Muscle of leg (tissue), 3 donors: ENCODE measurements at regions not wholly inside any gene's neighbourhood (a gene's known extent, or its start where the extent isn't known, plus 50 kb on each side); places are given as distances from the start of the nearest gene placed in this dataset.

Experiments
- DNase-seq: peaks from one replicate; pipeline ENCODE4 v3.0.0; 2013
- H3K27ac ChIP-seq: one replicate; pipeline ENCODE4 v1.5.1; 2013; ENCODE audit warnings: mild to moderate bottlenecking, low read length, control low read depth
- H3K27me3 ChIP-seq: one replicate; pipeline ENCODE4 v1.6.1; 2013; ENCODE audit warnings: low read length; ENCODE audit not compliant: control insufficient read depth, insufficient read depth
- H3K36me3 ChIP-seq: one replicate; pipeline ENCODE4 v1.6.1; 2013; ENCODE audit warnings: low read length; ENCODE audit not compliant: control insufficient read depth, insufficient read depth
- H3K4me1 ChIP-seq: one replicate; pipeline ENCODE4 v1.6.1; 2013; ENCODE audit warnings: low read length; ENCODE audit not compliant: control insufficient read depth, insufficient read depth
- H3K4me3 ChIP-seq: one replicate; pipeline ENCODE4 v1.5.1; 2013; ENCODE audit warnings: low read length, control low read depth
- H3K9me3 ChIP-seq: replicated peaks from 2 replicates; pipeline ENCODE4 v1.6.1; 2013; ENCODE audit warnings: low read depth, low read length; ENCODE audit not compliant: control insufficient read depth
- WGBS: methylation state at CpG from one replicate; pipeline ENCODE4 v1.1.5; 2013; ENCODE audit warnings: missing lambda C conversion rate; ENCODE audit not compliant: insufficient coverage; 5-methylcytosine and 5-hydroxymethylcytosine counted together

DNA sequence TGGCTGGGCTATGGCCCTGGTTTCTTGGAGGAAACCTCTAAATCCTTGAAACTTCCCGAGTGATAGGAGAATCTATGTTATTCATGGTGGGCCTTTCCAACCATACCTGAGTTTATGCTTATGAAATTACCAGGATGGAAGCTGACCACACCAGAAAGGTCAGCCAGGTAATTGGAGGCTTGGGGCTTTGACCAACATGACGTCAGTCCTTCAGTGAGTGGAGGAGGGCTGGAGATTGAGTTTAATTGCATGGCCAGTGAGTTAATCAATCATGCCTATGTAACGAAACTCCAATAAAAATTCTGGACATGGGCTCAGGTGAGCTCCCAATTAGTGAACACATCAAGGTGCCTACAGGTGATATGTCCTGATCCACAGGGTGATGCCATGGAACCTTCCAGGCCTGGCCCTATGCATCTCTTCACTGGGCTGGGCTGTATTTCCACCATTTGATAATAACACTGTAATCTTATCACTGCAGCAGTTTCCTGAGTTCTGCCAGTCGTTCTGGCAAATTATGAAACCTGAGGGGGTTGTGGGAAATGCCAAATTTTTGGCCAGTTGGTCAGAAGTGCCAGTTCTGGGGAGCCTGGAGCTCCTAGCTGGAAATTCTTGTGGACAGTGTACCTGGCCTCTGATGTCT, 106.5 kb downstream of the CDH26 start:
- Histone ChIP-seq H3K36me3 (no peaks in the 10 kb centered on the region), H3K27me3 (no peaks in the 10 kb centered on the region), H3K27ac (no peak overlapping the region), H3K9me3 (no peaks in the 10 kb centered on the region), H3K4me1 (peaks cover 40% of the 10 kb centered on the region), H3K4me3 (no peak overlapping the region)
- DNase-seq = no peak
- 94% methylated on average over 2 of the region's 4 CpGs for WGBS

DNA sequence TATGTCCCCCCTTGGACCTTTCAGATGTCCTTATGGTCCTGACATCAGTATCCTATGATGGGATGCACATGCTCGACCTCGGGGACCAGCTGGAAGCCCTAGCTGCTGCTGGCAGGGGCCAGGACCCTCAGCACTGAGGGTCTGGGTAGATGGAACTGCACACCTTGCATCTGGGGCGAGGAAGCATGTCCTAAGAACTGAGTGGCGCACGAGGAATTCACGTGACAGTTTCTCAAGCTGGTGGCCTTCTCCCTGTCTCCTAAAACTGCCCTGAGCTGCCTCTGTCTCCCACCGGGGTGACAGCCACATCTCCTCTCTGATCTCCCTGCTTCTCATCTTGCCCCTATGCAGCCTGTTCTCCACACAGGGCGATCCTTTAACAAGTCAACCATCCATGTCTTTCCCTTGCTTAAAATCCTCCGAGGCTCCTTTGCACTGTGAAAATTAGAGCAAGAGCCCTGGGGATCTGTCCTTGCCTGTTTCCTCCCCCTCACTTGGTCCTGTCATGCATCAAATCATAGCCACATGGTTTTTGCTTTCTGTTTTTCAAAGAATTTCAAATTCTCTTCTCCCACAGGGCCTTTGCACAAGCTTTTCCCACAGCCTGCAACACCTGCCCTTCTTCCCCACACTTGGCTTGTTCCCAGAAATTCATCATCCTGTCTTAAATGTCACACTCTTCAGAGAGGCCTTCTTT, 107.7 kb downstream of the CDH26 start:
- Histone ChIP-seq H3K4me1 (peaks cover 31% of the 10 kb centered on the region), H3K4me3 (no peak overlapping the region), H3K27me3 (no peaks in the 10 kb centered on the region), H3K36me3 (no peaks in the 10 kb centered on the region), H3K27ac (no peak overlapping the region), H3K9me3 (no peaks in the 10 kb centered on the region)
- WGBS = 93% methylated on average over 9 of the region's 9 CpGs
- no peak for DNase-seq

DNA sequence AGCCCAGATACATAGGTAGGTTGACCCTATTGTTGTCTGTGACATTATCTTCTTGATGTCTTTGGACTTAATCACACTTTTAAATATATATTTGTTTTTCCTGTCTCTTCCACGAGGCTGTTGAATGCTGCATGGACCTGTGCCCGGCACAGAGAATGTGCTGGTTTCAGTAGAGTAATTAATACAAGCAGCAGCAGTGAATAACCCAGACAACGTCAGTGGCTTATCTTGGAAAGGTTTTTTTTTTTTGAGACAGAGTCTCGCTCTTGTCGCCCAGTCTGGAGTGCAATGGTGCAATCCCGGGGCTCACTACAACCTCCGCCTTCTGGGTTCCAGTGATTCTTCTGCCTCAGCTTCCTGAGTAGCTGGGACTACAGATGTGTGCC, 108.2 kb downstream of the CDH26 start:
- WGBS = 79% methylated on average over 5 of the region's 7 CpGs
- H3K4me1 ChIP-seq = peaks cover 25% of the 10 kb centered on the region
- no peaks in the 10 kb centered on the region for H3K36me3 ChIP-seq
- H3K27me3 ChIP-seq = no peaks in the 10 kb centered on the region
- H3K9me3 ChIP-seq = no peaks in the 10 kb centered on the region
- DNase-seq = no peak
- H3K27ac ChIP-seq = no peak overlapping the region
- H3K4me3 ChIP-seq = no peak overlapping the region

DNA sequence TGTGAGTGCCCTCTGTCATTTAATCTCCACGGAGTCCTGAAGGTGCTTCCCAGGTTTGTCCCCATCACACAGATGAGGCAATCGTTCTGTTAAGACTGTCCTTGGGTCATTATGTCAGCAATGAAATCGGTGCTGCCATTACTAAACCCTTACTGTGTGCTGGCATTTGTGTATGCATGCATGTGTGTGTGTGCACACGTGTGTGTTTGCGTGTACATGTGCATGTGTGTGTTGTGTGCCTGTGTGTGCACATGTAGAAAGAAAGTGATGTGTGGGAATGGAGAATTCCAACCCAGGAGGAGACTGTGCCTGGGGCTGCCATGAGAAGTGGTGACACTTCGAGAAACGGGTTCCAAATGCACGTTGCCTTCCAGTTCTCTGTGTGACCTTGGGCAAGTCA, 110.3 kb downstream of the CDH26 start:
- H3K4me3 ChIP-seq = no peak overlapping the region
- H3K4me1 ChIP-seq = peaks cover 7% of the 10 kb centered on the region
- 88% methylated on average over 7 of the region's 8 CpGs for WGBS
- H3K9me3 ChIP-seq = no peaks in the 10 kb centered on the region
- no peaks in the 10 kb centered on the region for H3K36me3 ChIP-seq
- H3K27me3 ChIP-seq = no peaks in the 10 kb centered on the region
- H3K27ac ChIP-seq = no peak overlapping the region
- no peak for DNase-seq

DNA sequence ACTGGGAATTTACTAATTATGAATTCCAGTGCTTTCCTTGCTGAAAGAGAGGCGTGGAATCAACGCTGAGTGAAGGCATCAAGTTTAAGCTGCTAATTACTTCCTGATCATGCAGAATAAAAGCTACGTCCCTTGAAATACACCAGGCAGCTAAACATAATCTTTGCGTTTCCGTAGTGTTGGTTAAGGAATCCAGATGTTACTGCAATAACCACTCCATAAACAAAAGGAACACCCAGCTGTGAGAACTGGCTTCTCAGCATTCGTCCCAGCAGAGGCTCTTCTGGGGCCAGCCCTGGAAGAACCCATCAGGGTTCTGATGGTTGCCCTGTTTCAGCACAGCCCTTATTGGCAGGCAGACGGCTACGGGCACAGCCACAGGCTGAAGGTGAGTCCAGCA, 111.4 kb downstream of the CDH26 start:
- no peak for DNase-seq
- peaks cover 2% of the 10 kb centered on the region for H3K4me1 ChIP-seq
- H3K27me3 ChIP-seq = no peaks in the 10 kb centered on the region
- H3K9me3 ChIP-seq = no peaks in the 10 kb centered on the region
- 25% methylated on average over 4 of the region's 8 CpGs for WGBS
- H3K36me3 ChIP-seq = no peaks in the 10 kb centered on the region
- H3K27ac ChIP-seq = no peak overlapping the region
- no peak overlapping the region for H3K4me3 ChIP-seq

DNA sequence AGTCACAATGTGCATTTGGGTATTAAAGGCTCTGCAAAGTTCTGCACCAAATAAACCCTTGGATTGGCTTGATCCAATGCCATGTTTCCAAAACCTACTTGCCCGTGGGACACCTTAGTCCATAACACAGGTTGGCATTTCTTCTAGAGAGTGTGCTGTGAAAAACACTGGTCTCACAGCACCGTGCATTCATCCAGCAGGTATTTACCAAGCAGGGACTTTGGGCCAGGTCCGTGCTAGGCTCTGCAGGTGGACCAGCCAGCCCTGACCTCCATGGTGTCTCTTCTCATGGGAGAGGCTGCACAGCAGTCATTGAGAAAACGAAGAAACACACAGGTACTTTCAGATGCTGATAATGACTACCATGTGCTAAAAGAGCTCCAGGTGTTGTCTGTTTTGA, 112.6 kb downstream of the CDH26 start:
- no peaks in the 10 kb centered on the region for H3K9me3 ChIP-seq
- H3K27me3 ChIP-seq = peaks cover 3% of the 10 kb centered on the region
- no peaks in the 10 kb centered on the region for H3K36me3 ChIP-seq
- H3K4me3 ChIP-seq = no peak overlapping the region
- 79% methylated on average over 4 of the region's 4 CpGs for WGBS
- no peaks in the 10 kb centered on the region for H3K4me1 ChIP-seq
- DNase-seq = no peak
- no peak overlapping the region for H3K27ac ChIP-seq

DNA sequence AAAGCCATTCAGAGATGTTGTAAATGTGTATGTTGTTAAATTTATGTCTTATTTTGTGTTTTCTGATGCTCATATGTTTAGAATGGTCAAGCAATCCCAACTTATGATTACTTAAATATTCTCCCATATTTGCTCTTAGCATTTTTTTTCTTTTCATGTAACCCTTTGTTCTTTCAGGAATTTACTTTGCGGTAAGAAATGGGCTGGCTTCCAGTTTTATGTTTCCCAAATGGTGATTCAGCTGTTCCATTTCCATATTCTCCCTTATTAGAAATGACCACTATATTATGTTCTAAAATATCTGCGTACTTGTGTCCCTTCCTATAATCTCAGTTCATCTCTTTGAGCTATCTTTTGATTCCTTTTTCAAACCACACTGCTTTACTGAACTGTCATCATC, 113.7 kb downstream of the CDH26 start:
- H3K36me3 ChIP-seq = no peaks in the 10 kb centered on the region
- WGBS = no CpG with 5 or more reads among the region's 2 CpGs
- DNase-seq = no peak
- H3K27ac ChIP-seq = no peak overlapping the region
- H3K9me3 ChIP-seq = no peaks in the 10 kb centered on the region
- H3K4me1 ChIP-seq = no peaks in the 10 kb centered on the region
- no peak overlapping the region for H3K4me3 ChIP-seq
- peaks cover 3% of the 10 kb centered on the region for H3K27me3 ChIP-seq

DNA sequence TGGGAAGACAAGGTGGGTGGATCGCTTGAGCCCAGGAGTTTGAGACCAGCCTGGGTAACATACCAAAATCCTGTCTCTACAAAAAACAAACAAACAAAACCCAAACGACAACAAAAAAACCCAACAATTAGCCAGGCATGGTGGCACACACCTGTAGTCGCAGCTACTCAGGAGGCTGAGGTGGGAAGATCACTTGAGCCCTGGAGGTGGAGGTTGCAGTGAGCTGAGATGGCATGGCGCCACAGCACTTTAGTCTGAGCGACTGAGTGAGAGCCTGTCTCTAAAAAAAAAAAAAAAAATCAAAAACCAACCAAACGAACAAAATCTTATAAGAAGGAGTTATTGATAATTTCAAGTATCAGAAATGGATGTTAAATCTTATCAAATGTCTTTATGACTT, 114.9 kb downstream of the CDH26 start:
- Histone ChIP-seq H3K27ac (no peak overlapping the region), H3K36me3 (no peaks in the 10 kb centered on the region), H3K27me3 (peaks cover 6% of the 10 kb centered on the region), H3K4me1 (no peaks in the 10 kb centered on the region), H3K9me3 (no peaks in the 10 kb centered on the region), H3K4me3 (no peak overlapping the region)
- no peak for DNase-seq
- 100% methylated on average over 2 of the region's 6 CpGs for WGBS

DNA sequence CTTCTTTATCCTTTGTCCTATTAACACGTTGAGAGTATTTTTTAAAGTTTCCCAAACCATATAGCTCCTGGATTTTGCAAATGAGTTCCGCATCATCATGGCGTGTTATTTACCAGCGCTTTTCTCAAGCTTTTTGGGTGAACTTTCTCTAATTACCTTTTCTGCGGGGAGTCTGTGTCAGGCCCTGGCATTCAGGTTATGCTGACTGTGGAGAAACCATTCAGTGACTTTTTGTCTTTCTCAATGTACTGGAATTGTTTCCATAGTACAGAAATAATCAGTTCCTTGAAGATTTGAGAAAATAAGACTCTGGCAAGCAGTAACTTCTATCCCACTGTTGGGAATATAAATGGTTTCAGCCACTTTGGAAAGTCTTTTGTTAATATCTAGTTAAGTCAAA, 115.3 kb downstream of the CDH26 start:
- 69% methylated on average over 5 of the region's 5 CpGs for WGBS

DNA sequence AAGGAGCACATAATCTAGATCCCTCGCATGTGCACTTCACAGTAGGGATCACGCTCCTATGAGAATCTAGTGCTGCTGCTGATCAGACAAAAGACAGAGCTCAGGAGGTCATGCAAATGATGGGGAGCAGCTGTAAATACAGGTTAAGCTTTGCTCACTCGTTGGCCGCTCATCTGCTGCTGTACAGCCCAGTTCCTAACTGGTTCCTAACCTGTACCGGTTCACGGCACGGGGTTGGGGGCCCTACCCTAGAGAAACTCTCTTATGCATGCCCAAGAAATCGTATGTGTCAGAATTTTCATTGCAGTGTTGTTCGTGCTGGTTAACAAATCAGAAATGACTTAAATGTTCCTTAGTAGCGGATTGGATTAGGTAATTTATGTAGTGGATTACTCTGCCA, 116.1 kb downstream of the CDH26 start:
- Histone ChIP-seq H3K36me3 (no peaks in the 10 kb centered on the region), H3K4me1 (no peaks in the 10 kb centered on the region), H3K9me3 (no peaks in the 10 kb centered on the region), H3K4me3 (no peak overlapping the region), H3K27me3 (peaks cover 6% of the 10 kb centered on the region), H3K27ac (no peak overlapping the region)
- no peak for DNase-seq
- 67% methylated on average over 4 of the region's 10 CpGs for WGBS

More for the DNA sequence above, 115.3 kb downstream of the CDH26 start:
- Histone ChIP-seq H3K4me3 (no peak overlapping the region), H3K27ac (no peak overlapping the region), H3K36me3 (no peaks in the 10 kb centered on the region), H3K9me3 (no peaks in the 10 kb centered on the region), H3K4me1 (no peaks in the 10 kb centered on the region), H3K27me3 (peaks cover 6% of the 10 kb centered on the region)
- no peak for DNase-seq
